HCT116 (cell line): ENCODE measurements at regions not wholly inside any gene's neighbourhood (a gene's known extent, or its start where the extent isn't known, plus 50 kb on each side); places are given as distances from the start of the nearest gene placed in this dataset.

ENCODE experiments used
- ATAC-seq: fragments of 200-7000 bp; cut with Tn5 transposase; 2 replicates; pipeline ENCODE4 v1.9.1; 2020; ENCODE audit warnings: mild to moderate bottlenecking, moderate library complexity
- BruUV-seq: library from RNA; stranded (reverse); fragments of 400-500 nt; replicated peaks from 2 replicates; lab custom pipeline; 2021; lab: Mats Ljungman, UMichigan
- CTCF ChIA-PET: fragments of 300-600 bp; sonication (Branson Sonifier 250); formaldehyde crosslinking; loops from one replicate; lab custom pipeline; 2021; ENCODE audit warnings: antibody characterized with exemption; lab: Charles Lee
- POLR2A ChIA-PET: fragments of 300-600, 350-600 bp; sonication (Branson Sonifier 250); formaldehyde crosslinking; loops from one replicate; lab custom pipeline; 2021; ENCODE audit warnings: antibody characterized with exemption; lab: Charles Lee
- RAD21 ChIA-PET, 2 experiments: fragments of 300-600 bp; sonication (Branson Sonifier 250); formaldehyde crosslinking; loops; one replicate each; lab custom pipeline; 2023; ENCODE audit warnings: low total read pairs in 2 of 2; ENCODE audit not compliant: uncharacterized antibody in 2 of 2, unreplicated experiment in 2 of 2, low non-redundant PET in 1 of 2; lab: Charles Lee
- DNase-seq: peaks from one replicate; pipeline ENCODE4 v3.0.0-alpha.2; 2010; ENCODE audit warnings: low read depth, low spot score
- H2AFZ ChIP-seq: fragments of 200-600 bp; shearing (Covaris generic), sonication (generic); 2 replicates; pipeline ENCODE4 v1.6.1; 2017; ENCODE audit warnings: low read depth, mixed run types, mixed read lengths, antibody characterized with exemption, low read length; ENCODE audit not compliant: poor library complexity, severe bottlenecking
- H3K27ac ChIP-seq: 2 replicates; pipeline ENCODE4 v1.5.1; 2012; ENCODE audit warnings: low read depth, low read length
- H3K27me3 ChIP-seq: fragments of 200-600 bp; sonication (generic); 2 replicates; pipeline ENCODE4 v1.6.1; 2016; ENCODE audit warnings: mixed run types, low read length, mixed read lengths; ENCODE audit not compliant: insufficient read depth
- H3K36me3 ChIP-seq, 2 experiments: fragments of 200-500 bp in 1 of 2; fragments of 200-600 bp in 1 of 2; sonication (Bioruptor generic) in 1 of 2; sonication (generic) in 1 of 2; 2 replicates each; pipeline versions ENCODE4 v1.5.1 to v1.6.1; 2014 to 2016; ENCODE audit warnings: low read length in 2 of 2, inconsistent platforms in 1 of 2, mixed read lengths in 1 of 2, mixed run types in 1 of 2; ENCODE audit not compliant: insufficient read depth in 2 of 2, control insufficient read depth in 1 of 2
- H3K4me1 ChIP-seq, 2 experiments: fragments of 200-600 bp in 1 of 2; sonication (generic) in 1 of 2; 2 replicates each; pipeline versions ENCODE4 v1.5.1 to v1.6.1; 2012 to 2017; ENCODE audit warnings: low read length in 2 of 2, inconsistent platforms in 1 of 2, mild to moderate bottlenecking in 1 of 2, mixed read lengths in 1 of 2, mixed run types in 1 of 2, moderate library complexity in 1 of 2; ENCODE audit not compliant: insufficient read depth in 2 of 2, control insufficient read depth in 1 of 2
- H3K4me2 ChIP-seq: fragments of 200-600 bp; sonication (generic); 2 replicates; pipeline ENCODE4 v1.6.1; 2017; ENCODE audit warnings: mixed run types, low read length, mixed read lengths
- H3K4me3 ChIP-seq, 2 experiments: fragments of 200-600 bp in 1 of 2; sonication (generic) in 1 of 2; replicated peaks in 1 of 2; 2 replicates each; pipeline ENCODE4 v1.5.1; 2011 to 2016; ENCODE audit warnings: low read length in 2 of 2, control low read depth in 1 of 2, low read depth in 1 of 2, mild to moderate bottlenecking in 1 of 2, mixed read lengths in 1 of 2, mixed run types in 1 of 2
- H3K79me2 ChIP-seq: fragments of 200-600 bp; sonication (generic); 2 replicates; pipeline ENCODE4 v1.6.1; 2017; ENCODE audit warnings: mild to moderate bottlenecking, mixed run types, low read length, moderate library complexity, mixed read lengths; ENCODE audit not compliant: insufficient read depth
- H3K9ac ChIP-seq: fragments of 200-600 bp; sonication (generic); 2 replicates; pipeline ENCODE4 v1.6.1; 2016; ENCODE audit warnings: low read length, mixed read lengths
- H3K9me2 ChIP-seq: fragments of 200-600 bp; sonication (generic), shearing (Covaris generic); 2 replicates; pipeline ENCODE4 v1.6.1; 2017; ENCODE audit warnings: mixed run types, mild to moderate bottlenecking, moderate library complexity; ENCODE audit not compliant: insufficient read depth
- H3K9me3 ChIP-seq, 2 experiments: fragments of 200-500 bp in 1 of 2; fragments of 200-600 bp in 1 of 2; sonication (Bioruptor generic) in 1 of 2; sonication (generic) in 1 of 2; 2 replicates each; pipeline ENCODE4 v1.6.1; 2014 to 2017; ENCODE audit warnings: low read length in 2 of 2, mixed read lengths in 2 of 2, inconsistent platforms in 1 of 2, low read depth in 1 of 2, mild to moderate bottlenecking in 1 of 2, mixed run types in 1 of 2, moderate library complexity in 1 of 2; ENCODE audit not compliant: control insufficient read depth in 1 of 2, insufficient read depth in 1 of 2
- H4K20me1 ChIP-seq: fragments of 200-600 bp; sonication (generic), shearing (Covaris generic); 2 replicates; pipeline ENCODE4 v1.6.1; 2017; ENCODE audit warnings: mixed run types, mild to moderate bottlenecking, moderate library complexity; ENCODE audit not compliant: insufficient read depth
- ATF3 ChIP-seq: IDR thresholded peaks from 2 replicates; pipeline ENCODE4 v1.6.1; 2012
- CBX3 ChIP-seq: IDR thresholded peaks from 2 replicates; pipeline ENCODE4 v1.6.1; 2012; ENCODE audit warnings: low read depth
- CEBPB ChIP-seq: IDR thresholded peaks from 2 replicates; pipeline ENCODE4 v1.6.1; 2012; ENCODE audit warnings: low read depth
- CTCF ChIP-seq, 3 experiments: fragments of 200-600 bp in 1 of 3; sonication (generic) in 1 of 3; IDR thresholded peaks in 2 of 3; conservative IDR thresholded peaks in 1 of 3; 2 replicates each; pipeline ENCODE4 v1.5.1; 2012 to 2017; ENCODE audit warnings: low read depth in 2 of 3, low read length in 2 of 3, antibody characterized with exemption in 1 of 3, borderline replicate concordance in 1 of 3, control low read depth in 1 of 3, mild to moderate bottlenecking in 1 of 3, mixed read lengths in 1 of 3, mixed run types in 1 of 3, moderate library complexity in 1 of 3; ENCODE audit not compliant: insufficient read depth in 1 of 3
- EGR1 ChIP-seq: IDR thresholded peaks from 2 replicates; pipeline ENCODE4 v1.6.1; 2012; ENCODE audit warnings: low read depth
- EZH2 ChIP-seq: fragments of 200-600 bp; sonication (generic); IDR thresholded peaks from 2 replicates; pipeline ENCODE4 v1.6.1; 2017; ENCODE audit warnings: antibody characterized with exemption, mixed run types
- EZH2phosphoT487 ChIP-seq: fragments of 200-600 bp; IDR thresholded peaks from 2 replicates; pipeline ENCODE4 v1.6.1; 2018; ENCODE audit warnings: antibody characterized with exemption, borderline replicate concordance
- FOSL1 ChIP-seq: IDR thresholded peaks from 2 replicates; pipeline ENCODE4 v1.6.1; 2012; ENCODE audit warnings: low read depth
- JUND ChIP-seq: IDR thresholded peaks from 2 replicates; pipeline ENCODE4 v1.6.1; 2012
- MAX ChIP-seq: IDR thresholded peaks from 2 replicates; pipeline ENCODE4 v1.6.1; 2012
- POLR2A ChIP-seq: IDR thresholded peaks from 2 replicates; pipeline ENCODE4 v1.7.0; 2011; ENCODE audit warnings: borderline replicate concordance; ENCODE audit not compliant: insufficient read depth, insufficient read length; ENCODE audit errors: extremely low read depth
- REST ChIP-seq: IDR thresholded peaks from 2 replicates; pipeline ENCODE4 v1.6.1; 2012; ENCODE audit warnings: low read depth
- SIN3A ChIP-seq: IDR thresholded peaks from 2 replicates; pipeline ENCODE4 v1.6.1; 2012; ENCODE audit warnings: low read depth
- SP1 ChIP-seq: IDR thresholded peaks from 2 replicates; pipeline ENCODE4 v1.6.1; 2012; ENCODE audit warnings: low read depth
- TCF7L2 ChIP-seq: IDR thresholded peaks from 2 replicates; pipeline ENCODE4 v1.7.0; 2011; ENCODE audit warnings: borderline replicate concordance, inconsistent platforms; ENCODE audit not compliant: insufficient read depth, insufficient read length; ENCODE audit errors: extremely low read depth
- YY1 ChIP-seq: IDR thresholded peaks from 2 replicates; pipeline ENCODE4 v1.6.1; 2011; ENCODE audit warnings: low read length, low read depth, moderate library complexity, mild to moderate bottlenecking; ENCODE audit not compliant: insufficient replicate concordance; ENCODE audit errors: extremely low read depth
- ZFX ChIP-seq: fragments of 450-650 bp; IDR thresholded peaks from 2 replicates; pipeline ENCODE4 v1.6.1; 2017
- ZNF274 ChIP-seq: fragments of 200-500 bp; sonication (Bioruptor generic); IDR thresholded peaks from 2 replicates; pipeline ENCODE4 v1.6.1; 2014; ENCODE audit warnings: mild to moderate bottlenecking, low read depth, low read length, inconsistent platforms
- intact Hi-C: fragments of 100-400 bp; cut with micrococcal nuclease; formaldehyde crosslinking; loops from 2 replicates; pipeline ENCODE4 v1.10.0; 2022

- Histone ChIP-seq H3K79me2 (no peaks in the 10 kb centered on the region), H3K9ac (no peak overlapping the region), H3K4me3 (no peak overlapping the region), H3K36me3 (no peaks in the 10 kb centered on the region), H3K27ac (no peak overlapping the region), H3K9me2 (no peaks in the 10 kb centered on the region), H3K4me2 (no peak overlapping the region), H3K27me3 (no peaks in the 10 kb centered on the region), H3K9me3 (no peaks in the 10 kb centered on the region), H3K4me1 (no peaks in the 10 kb centered on the region), H2AFZ (no peak overlapping the region), H4K20me1 (no peaks in the 10 kb centered on the region)
- ChIA-PET POLR2A (no interaction called here), RAD21 (no interaction called here), CTCF (no interaction called here)
- BruUV-seq = no TSS peak
- intact Hi-C loops = no loop called here
- no peak for DNase-seq
- no peak for TF ChIP-seq ATF3
- no peak for TF ChIP-seq ZNF274
- no peak for TF ChIP-seq YY1
- TF ChIP-seq ZFX = no peak
- no peak for TF ChIP-seq MAX
- no peak for TF ChIP-seq EZH2phosphoT487
- TF ChIP-seq POLR2A = no peak
- TF ChIP-seq FOSL1 = no peak
- no peak for TF ChIP-seq CBX3
- no peak for TF ChIP-seq EZH2
- TF ChIP-seq CTCF (IDR thresholded peaks at IDR 0.05 in 2 of 3, conservative IDR thresholded peaks at IDR 0.05 in 1 of 3; ENCODE audit: borderline replicate concordance in 1 of 3, insufficient read depth in 1 of 3, low read depth in 2 of 3, low read length in 2 of 3) = no peak
- no peak for TF ChIP-seq TCF7L2
- no peak for TF ChIP-seq JUND
- TF ChIP-seq SIN3A = no peak
- TF ChIP-seq REST = no peak
- TF ChIP-seq EGR1 = no peak
- TF ChIP-seq SP1 = no peak
- TF ChIP-seq CEBPB = no peak
- ATAC-seq = no peak
These were observed 523.9 kb downstream of the CCDC85A start for GRCh38 chr2:56707650-56708049.
